ENCODE measurements at regions not wholly inside any gene's neighbourhood (a gene's known extent, or its start where the extent isn't known, plus 50 kb on each side); places are given as distances from the start of the nearest gene placed in this dataset.

DNA sequence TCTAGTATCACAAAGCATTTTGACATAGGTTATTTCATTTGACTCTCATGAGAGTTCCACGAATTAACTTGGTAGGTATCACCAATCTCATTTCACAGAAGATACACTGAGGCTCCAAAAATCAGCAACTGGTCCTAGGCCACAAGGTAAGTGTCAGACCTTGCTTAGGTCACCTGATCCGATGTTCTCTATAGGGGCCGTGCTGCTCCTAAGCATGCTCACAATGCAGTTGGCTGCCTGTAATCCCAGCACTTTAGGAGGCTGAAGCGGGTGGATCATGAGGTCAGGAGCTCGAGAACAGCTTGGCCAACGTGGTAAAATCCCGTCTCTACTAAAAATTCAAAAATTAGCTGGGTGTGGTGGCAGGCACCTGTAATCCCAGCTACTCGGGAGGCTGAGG, 78.7 kb upstream of the FOXN3 start:
- Histone ChIP-seq H3K4me3 (ENCODE audit: severe bottlenecking) (no peak overlapping the region), H3K36me3 (ENCODE audit: low read depth) (no peaks in the 10 kb centered on the region), H3K27ac (ENCODE audit: poor library complexity, severe bottlenecking) (no peak overlapping the region), H3K9me3 (ENCODE audit: severe bottlenecking) (no peaks in the 10 kb centered on the region), H3K27me3 (ENCODE audit: insufficient read depth, poor library complexity, severe bottlenecking) (no peaks in the 10 kb centered on the region), H3K4me1 (ENCODE audit: insufficient read depth, poor library complexity, severe bottlenecking) (no peaks in the 10 kb centered on the region)
- ATAC-seq (ENCODE audit: low read depth): no peak
- TF ChIP-seq, protein P1, sequence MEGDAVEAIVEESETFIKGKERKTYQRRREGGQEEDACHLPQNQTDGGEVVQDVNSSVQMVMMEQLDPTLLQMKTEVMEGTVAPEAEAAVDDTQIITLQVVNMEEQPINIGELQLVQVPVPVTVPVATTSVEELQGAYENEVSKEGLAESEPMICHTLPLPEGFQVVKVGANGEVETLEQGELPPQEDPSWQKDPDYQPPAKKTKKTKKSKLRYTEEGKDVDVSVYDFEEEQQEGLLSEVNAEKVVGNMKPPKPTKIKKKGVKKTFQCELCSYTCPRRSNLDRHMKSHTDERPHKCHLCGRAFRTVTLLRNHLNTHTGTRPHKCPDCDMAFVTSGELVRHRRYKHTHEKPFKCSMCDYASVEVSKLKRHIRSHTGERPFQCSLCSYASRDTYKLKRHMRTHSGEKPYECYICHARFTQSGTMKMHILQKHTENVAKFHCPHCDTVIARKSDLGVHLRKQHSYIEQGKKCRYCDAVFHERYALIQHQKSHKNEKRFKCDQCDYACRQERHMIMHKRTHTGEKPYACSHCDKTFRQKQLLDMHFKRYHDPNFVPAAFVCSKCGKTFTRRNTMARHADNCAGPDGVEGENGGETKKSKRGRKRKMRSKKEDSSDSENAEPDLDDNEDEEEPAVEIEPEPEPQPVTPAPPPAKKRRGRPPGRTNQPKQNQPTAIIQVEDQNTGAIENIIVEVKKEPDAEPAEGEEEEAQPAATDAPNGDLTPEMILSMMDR (IDR thresholded peaks at IDR 0.05; ENCODE audit: poor library complexity, severe bottlenecking): no peak
- no peak for DNase-seq (ENCODE audit: low spot score)

DNA sequence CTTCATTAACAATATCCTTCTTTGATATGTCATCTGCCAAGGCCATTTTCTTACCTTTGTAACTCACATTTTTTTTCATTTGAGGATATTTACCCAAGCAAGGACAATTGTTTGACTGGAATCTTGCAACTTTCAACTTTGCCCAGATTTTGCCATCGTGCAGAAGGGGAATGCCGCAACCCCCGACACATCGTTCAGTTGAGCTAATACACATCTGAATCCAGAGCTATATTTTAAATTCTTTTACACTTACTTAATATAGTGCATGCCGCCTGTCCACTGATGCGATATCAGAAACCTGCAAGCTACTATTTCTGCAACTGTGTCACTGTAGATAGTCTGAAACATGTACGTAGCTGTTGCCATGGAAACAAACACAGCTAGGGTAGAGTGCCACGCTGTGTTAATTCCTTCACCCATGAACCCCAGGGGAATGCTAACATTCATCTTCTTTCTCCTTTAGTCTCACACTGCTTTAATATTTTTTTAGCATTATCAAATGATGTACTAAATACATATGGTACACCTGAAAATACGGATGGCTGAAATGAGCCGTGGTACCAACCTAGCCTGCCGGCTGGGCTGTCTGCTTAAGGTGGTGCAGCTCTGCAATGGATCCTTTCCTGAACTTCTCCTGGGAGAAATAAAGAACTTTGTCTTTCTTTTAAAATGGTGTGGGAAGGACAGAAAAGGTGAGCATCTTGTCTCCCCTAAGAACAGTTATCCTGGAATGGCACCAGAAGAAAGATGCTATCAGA, 77.0 kb upstream of the FOXN3 start:
- H3K36me3 ChIP-seq (ENCODE audit: low read depth): no peaks in the 10 kb centered on the region
- DNase-seq (ENCODE audit: low spot score) (no peak), ATAC-seq (ENCODE audit: low read depth) (no peak)
- no peak overlapping the region for H3K4me3 ChIP-seq (ENCODE audit: severe bottlenecking)
- no peaks in the 10 kb centered on the region for H3K27me3 ChIP-seq (ENCODE audit: insufficient read depth, poor library complexity, severe bottlenecking)
- TF ChIP-seq, protein P1 (IDR thresholded peaks at IDR 0.05; ENCODE audit: poor library complexity, severe bottlenecking): no peak
- H3K4me1 ChIP-seq (ENCODE audit: insufficient read depth, poor library complexity, severe bottlenecking): no peaks in the 10 kb centered on the region
- no peaks in the 10 kb centered on the region for H3K9me3 ChIP-seq (ENCODE audit: severe bottlenecking)
- no peak overlapping the region for H3K27ac ChIP-seq (ENCODE audit: poor library complexity, severe bottlenecking)

DNA sequence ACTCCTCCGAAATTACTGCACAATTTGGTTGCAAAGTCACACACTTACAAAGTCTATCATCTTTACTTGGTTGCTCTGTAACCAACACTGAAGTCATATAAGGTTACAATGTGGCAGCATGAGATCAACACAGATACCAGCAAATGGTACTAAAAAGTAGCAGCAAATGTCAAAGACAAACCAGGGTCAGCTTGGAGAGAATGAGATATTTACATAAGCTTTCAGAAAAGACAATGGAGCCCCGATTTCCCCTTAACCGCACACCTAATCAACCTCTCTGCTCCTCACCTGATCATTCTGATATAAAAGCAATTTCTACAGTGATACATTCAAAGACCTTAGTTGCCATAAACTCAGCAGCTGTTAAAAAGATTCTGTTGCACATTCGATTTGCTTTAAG, 76.4 kb upstream of the FOXN3 start:
- Histone ChIP-seq H3K27me3 (ENCODE audit: insufficient read depth, poor library complexity, severe bottlenecking) (no peaks in the 10 kb centered on the region), H3K9me3 (ENCODE audit: severe bottlenecking) (no peaks in the 10 kb centered on the region), H3K27ac (ENCODE audit: poor library complexity, severe bottlenecking) (no peak overlapping the region), H3K36me3 (ENCODE audit: low read depth) (no peaks in the 10 kb centered on the region), H3K4me1 (ENCODE audit: insufficient read depth, poor library complexity, severe bottlenecking) (no peaks in the 10 kb centered on the region), H3K4me3 (ENCODE audit: severe bottlenecking) (no peak overlapping the region)
- TF ChIP-seq, protein P1 (IDR thresholded peaks at IDR 0.05; ENCODE audit: poor library complexity, severe bottlenecking): no peak
- no peak for DNase-seq (ENCODE audit: low spot score)
- no peak for ATAC-seq (ENCODE audit: low read depth)

DNA sequence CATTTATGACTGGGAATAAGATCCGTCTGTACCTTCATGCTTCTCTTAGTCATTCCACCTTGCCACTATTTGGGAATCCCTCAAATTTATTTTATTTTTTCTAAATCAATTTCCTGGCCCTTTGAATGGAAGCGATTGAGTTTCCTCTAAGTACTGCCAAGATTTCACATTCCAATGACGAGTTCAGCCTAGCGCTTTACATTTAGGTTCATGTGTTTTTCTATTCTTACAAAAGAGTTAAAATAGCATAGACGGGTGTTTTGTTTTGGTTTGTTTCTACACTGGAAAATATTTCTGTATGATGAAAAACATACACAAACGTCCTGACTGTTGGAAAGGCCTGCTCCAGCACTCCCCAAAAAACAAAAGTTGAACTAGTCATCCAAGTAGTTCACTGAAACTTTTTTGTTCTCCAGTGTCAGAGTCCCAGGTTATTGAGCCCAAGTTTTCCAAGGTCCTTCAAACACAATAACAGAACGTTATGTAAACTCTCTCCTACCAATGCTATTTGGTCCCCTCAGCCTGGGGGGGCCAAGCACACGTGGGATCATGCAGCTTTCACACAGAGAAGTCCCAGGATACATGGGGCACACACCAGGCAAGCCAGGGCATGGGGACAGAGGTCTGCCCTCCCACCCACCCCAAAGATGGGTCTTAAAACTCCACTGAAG, 74.8 kb upstream of the FOXN3 start:
- DNase-seq (ENCODE audit: low spot score) (no peak), ATAC-seq (ENCODE audit: low read depth) (no peak)
- no peak overlapping the region for H3K27ac ChIP-seq (ENCODE audit: poor library complexity, severe bottlenecking)
- no peak overlapping the region for H3K4me3 ChIP-seq (ENCODE audit: severe bottlenecking)
- H3K4me1 ChIP-seq (ENCODE audit: insufficient read depth, poor library complexity, severe bottlenecking): no peaks in the 10 kb centered on the region
- H3K27me3 ChIP-seq (ENCODE audit: insufficient read depth, poor library complexity, severe bottlenecking): no peaks in the 10 kb centered on the region
- TF ChIP-seq, protein P1 (IDR thresholded peaks at IDR 0.05; ENCODE audit: poor library complexity, severe bottlenecking): no peak
- H3K9me3 ChIP-seq (ENCODE audit: severe bottlenecking): no peaks in the 10 kb centered on the region
- no peaks in the 10 kb centered on the region for H3K36me3 ChIP-seq (ENCODE audit: low read depth)

DNA sequence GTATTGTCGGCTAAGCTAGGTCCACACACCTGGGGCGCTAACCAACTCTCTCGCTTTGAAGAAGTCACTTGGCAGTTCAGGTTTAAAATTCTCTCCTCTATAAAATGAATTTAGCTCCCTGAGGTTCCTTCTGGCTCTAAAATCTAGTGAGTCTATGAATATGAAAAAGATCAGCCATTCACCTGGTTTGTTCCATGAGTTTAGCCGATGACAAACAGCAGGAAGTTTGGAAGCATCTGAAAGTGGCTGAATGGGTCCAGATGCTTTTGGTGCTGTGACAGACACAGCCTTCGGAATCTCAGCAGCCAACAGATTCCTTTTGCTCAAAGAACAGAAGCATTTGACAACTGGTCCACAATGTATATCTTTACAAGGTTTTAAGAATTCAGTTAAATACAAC, 73.4 kb upstream of the FOXN3 start:
- DNase-seq (ENCODE audit: low spot score) (no peak), ATAC-seq (ENCODE audit: low read depth) (no peak)
- Histone ChIP-seq H3K4me1 (ENCODE audit: insufficient read depth, poor library complexity, severe bottlenecking) (no peaks in the 10 kb centered on the region), H3K4me3 (ENCODE audit: severe bottlenecking) (no peak overlapping the region), H3K27me3 (ENCODE audit: insufficient read depth, poor library complexity, severe bottlenecking) (no peaks in the 10 kb centered on the region), H3K9me3 (ENCODE audit: severe bottlenecking) (no peaks in the 10 kb centered on the region), H3K27ac (ENCODE audit: poor library complexity, severe bottlenecking) (no peak overlapping the region), H3K36me3 (ENCODE audit: low read depth) (no peaks in the 10 kb centered on the region)
- TF ChIP-seq, protein P1 (IDR thresholded peaks at IDR 0.05; ENCODE audit: poor library complexity, severe bottlenecking): no peak

All from RWPE2 (cell line).